RWPE2 (cell line): ENCODE measurements at regions not wholly inside any gene's neighbourhood (a gene's known extent, or its start where the extent isn't known, plus 50 kb on each side); places are given as distances from the start of the nearest gene placed in this dataset.

ENCODE experiments used
- ATAC-seq: fragments of 200-7000 bp; cut with Tn5 transposase; 3 replicates; pipeline ENCODE4 v1.9.1; 2021; ENCODE audit warnings: low read depth
- DNase-seq: peaks from one replicate; pipeline ENCODE4 v3.0.0-alpha.2; 2020; ENCODE audit warnings: low spot score
- H3K27ac ChIP-seq: fragments of 450-650 bp; 2 replicates; pipeline ENCODE4 v1.5.1; 2017; ENCODE audit warnings: mild to moderate bottlenecking; ENCODE audit not compliant: poor library complexity, severe bottlenecking
- H3K27me3 ChIP-seq: fragments of 250-450 bp; sonication (Bioruptor Pico); 2 replicates; pipeline ENCODE4 v1.5.1; 2021; ENCODE audit warnings: mild to moderate bottlenecking, moderate library complexity; ENCODE audit not compliant: insufficient read depth, poor library complexity, severe bottlenecking
- H3K36me3 ChIP-seq: fragments of 250-450 bp; sonication (Bioruptor Pico); 2 replicates; pipeline ENCODE4 v1.5.1; 2020; ENCODE audit warnings: low read depth, mild to moderate bottlenecking, moderate library complexity
- H3K4me1 ChIP-seq: fragments of 250-450 bp; sonication (Bioruptor Pico); 2 replicates; pipeline ENCODE4 v1.5.1; 2021; ENCODE audit warnings: mild to moderate bottlenecking, moderate library complexity; ENCODE audit not compliant: insufficient read depth, poor library complexity, severe bottlenecking
- H3K4me3 ChIP-seq: fragments of 250-450 bp; sonication (Bioruptor Pico); 2 replicates; pipeline ENCODE4 v1.5.1; 2021; ENCODE audit warnings: mild to moderate bottlenecking, moderate library complexity; ENCODE audit not compliant: severe bottlenecking
- H3K9me3 ChIP-seq: fragments of 250-450 bp; sonication (Bioruptor Pico); 2 replicates; pipeline ENCODE4 v1.5.1; 2021; ENCODE audit warnings: mild to moderate bottlenecking, moderate library complexity; ENCODE audit not compliant: severe bottlenecking
- CTCF ChIP-seq: fragments of 450-650 bp; IDR thresholded peaks from one replicate; pipeline ENCODE4 v1.5.1; 2017; ENCODE audit warnings: mild to moderate bottlenecking, moderate library complexity; ENCODE audit not compliant: poor library complexity, severe bottlenecking

- H3K4me1 ChIP-seq = no peaks in the 10 kb centered on the region
- no peaks in the 10 kb centered on the region for H3K36me3 ChIP-seq
- DNase-seq (no peak), ATAC-seq (no peak)
- no peaks in the 10 kb centered on the region for H3K27me3 ChIP-seq
- no peak for TF ChIP-seq CTCF
- no peak overlapping the region for H3K4me3 ChIP-seq
- no peak overlapping the region for H3K27ac ChIP-seq
- no peaks in the 10 kb centered on the region for H3K9me3 ChIP-seq
These were observed 59.7 kb upstream of the ZNF469 start for GRCh38 chr16:88323041-88323440.

GRCh38 chr16:88323546-88324330, 59.0 kb upstream of the ZNF469 start:
- Histone ChIP-seq H3K9me3 (no peaks in the 10 kb centered on the region), H3K4me1 (no peaks in the 10 kb centered on the region), H3K4me3 (no peak overlapping the region), H3K27me3 (no peaks in the 10 kb centered on the region), H3K36me3 (no peaks in the 10 kb centered on the region), H3K27ac (no peak overlapping the region)
- DNase-seq (no peak), ATAC-seq (no peak)
- no peak for TF ChIP-seq CTCF

- H3K27me3 ChIP-seq = no peaks in the 10 kb centered on the region
- no peak overlapping the region for H3K4me3 ChIP-seq
- no peaks in the 10 kb centered on the region for H3K9me3 ChIP-seq
- DNase-seq = no peak
- no peak for ATAC-seq
- no peaks in the 10 kb centered on the region for H3K4me1 ChIP-seq
- no peaks in the 10 kb centered on the region for H3K36me3 ChIP-seq
- no peak for TF ChIP-seq CTCF
- H3K27ac ChIP-seq = no peak overlapping the region
These were observed 57.5 kb upstream of the ZNF469 start for GRCh38 chr16:88325087-88325750.

- no peak overlapping the region for H3K27ac ChIP-seq
- DNase-seq (no peak), ATAC-seq (no peak)
- H3K9me3 ChIP-seq = no peaks in the 10 kb centered on the region
- H3K4me1 ChIP-seq = no peaks in the 10 kb centered on the region
- H3K27me3 ChIP-seq = no peaks in the 10 kb centered on the region
- no peak overlapping the region for H3K4me3 ChIP-seq
- no peaks in the 10 kb centered on the region for H3K36me3 ChIP-seq
- no peak for TF ChIP-seq CTCF
These were observed 56.8 kb upstream of the ZNF469 start for GRCh38 chr16:88325976-88326375.
